ENCODE measurements at regions not wholly inside any gene's neighbourhood (a gene's known extent, or its start where the extent isn't known, plus 50 kb on each side); places are given as distances from the start of the nearest gene placed in this dataset.

DNA sequence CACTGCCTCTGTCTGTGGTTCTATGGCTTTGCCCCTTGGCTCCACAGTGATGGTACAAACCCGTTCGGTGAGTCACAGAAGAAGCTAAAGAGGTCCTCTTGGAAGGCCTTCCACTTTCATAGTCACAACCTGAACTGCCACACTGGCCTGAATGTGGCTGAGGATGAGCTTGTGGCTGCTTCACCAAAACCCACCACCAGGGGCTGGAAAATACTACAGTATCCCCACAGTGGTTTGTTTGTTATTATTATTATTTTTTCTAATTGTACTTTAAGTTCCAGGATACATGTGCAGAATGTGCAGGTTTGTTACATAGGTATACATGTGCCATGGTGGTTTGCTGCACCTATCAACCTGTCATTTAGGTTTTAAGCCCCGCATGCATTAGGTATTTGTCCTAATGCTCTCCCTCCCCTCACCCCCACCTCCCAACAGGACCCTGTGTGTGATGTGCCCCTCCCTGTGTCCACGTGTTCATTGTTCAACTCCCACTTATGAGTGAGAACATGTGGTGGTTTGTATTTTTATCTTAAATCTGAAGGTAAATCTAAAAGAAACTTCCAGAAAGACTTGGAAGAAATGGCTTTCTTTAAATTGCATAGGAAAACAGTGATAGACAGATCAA lies 160.8 kb upstream of the NPSR1 start:
- Histone ChIP-seq H2BK120ac (ENCODE audit: low read depth, low read length) (no peak overlapping the region), H3K4me1 (ENCODE audit: control insufficient read depth, insufficient read depth, low read length) (no peaks in the 10 kb centered on the region), H2AK9ac (replicated peaks; ENCODE audit: low read depth, low read length, poor library complexity) (no peak overlapping the region), H3K4ac (ENCODE audit: low read depth, low read length) (no peak overlapping the region), H2AFZ (replicated peaks; ENCODE audit: low read length, poor library complexity) (no peak overlapping the region), H3K56ac (ENCODE audit: extremely low read depth, insufficient read depth, low read length) (no peak overlapping the region), H3K79me1 (ENCODE audit: low read depth in 1 of 2, low read length in 2 of 2) (no peaks in the 10 kb centered on the region), H3K18ac (ENCODE audit: low read depth, low read length) (no peak overlapping the region), H3K9ac (ENCODE audit: low read depth, low read length) (no peak overlapping the region), H2BK15ac (ENCODE audit: low read depth, low read length) (no peak overlapping the region), H4K91ac (ENCODE audit: insufficient read depth, low read depth, low read length) (no peak overlapping the region), H4K8ac (ENCODE audit: low read depth in 2 of 2, low read length in 2 of 2) (no peak overlapping the region), H3K9me1 (ENCODE audit: insufficient read depth, low read length) (no peaks in the 10 kb centered on the region), H3K4me2 (ENCODE audit: low read depth, low read length) (no peak overlapping the region), H2AK5ac (ENCODE audit: low read depth, low read length) (no peak overlapping the region), H2BK5ac (ENCODE audit: low read depth, low read length, poor library complexity, severe bottlenecking) (no peak overlapping the region), H3K23ac (ENCODE audit: low read depth, low read length) (no peak overlapping the region), H4K5ac (ENCODE audit: low read depth, low read length) (no peak overlapping the region), H3K4me3 (ENCODE audit: insufficient read depth, low read depth, low read length) (no peak overlapping the region), H3K9me3 (ENCODE audit: control insufficient read depth, insufficient read depth, low read length) (peaks cover 2% of the 10 kb centered on the region; the same call in 1 of the 2 replicates), H2BK20ac (ENCODE audit: low read depth, low read length) (no peak overlapping the region), H3K36me3 (ENCODE audit: control insufficient read depth, insufficient read depth, low read length) (no peaks in the 10 kb centered on the region), H3K14ac (replicated peaks; ENCODE audit: low read depth, low read length) (no peak overlapping the region), H3K27me3 (ENCODE audit: control insufficient read depth, insufficient read depth, low read length) (no peaks in the 10 kb centered on the region), H3K27ac (ENCODE audit: insufficient read depth, low read length) (no peak overlapping the region), H4K20me1 (ENCODE audit: insufficient read depth, low read length) (no peaks in the 10 kb centered on the region)
- in situ Hi-C loops (cut with MboI; ENCODE audit: low sequenced_read_pairs), result no loop called here
- POLR2A ChIA-PET (ENCODE audit: unreplicated experiment), result no interaction called here
- CTCF ChIA-PET, result no interaction called here
- BruUV-seq (replicated peaks), result no TSS peak
- intact Hi-C loops (cut with micrococcal nuclease), result no loop called here
- ATAC-seq (ENCODE audit: low read depth) (no peak), DNase-seq (no peak)
- dilution Hi-C loops (cut with HindIII; ENCODE audit: low sequenced_read_pairs, unreplicated experiment), result no loop called here
- no CpG with 5 or more reads among the region's 4 CpGs for WGBS, 2 experiments (ENCODE audit: extremely low coverage in 2 of 2, insufficient read length in 1 of 2)
- TF ChIP-seq RAD21 (IDR thresholded peaks at IDR 0.05; ENCODE audit: low read length) (no peak), CHD1 (IDR thresholded peaks at IDR 0.05; ENCODE audit: low read depth, low read length) (no peak), SMC3 (IDR thresholded peaks at IDR 0.05; ENCODE audit: low read depth, low read length) (no peak), MXI1 (IDR thresholded peaks at IDR 0.05; ENCODE audit: borderline replicate concordance, low read depth, low read length) (no peak), FOS (IDR thresholded peaks at IDR 0.05; ENCODE audit: low read depth, low read length) (no peak)
- TF ChIP-seq, protein P1, sequence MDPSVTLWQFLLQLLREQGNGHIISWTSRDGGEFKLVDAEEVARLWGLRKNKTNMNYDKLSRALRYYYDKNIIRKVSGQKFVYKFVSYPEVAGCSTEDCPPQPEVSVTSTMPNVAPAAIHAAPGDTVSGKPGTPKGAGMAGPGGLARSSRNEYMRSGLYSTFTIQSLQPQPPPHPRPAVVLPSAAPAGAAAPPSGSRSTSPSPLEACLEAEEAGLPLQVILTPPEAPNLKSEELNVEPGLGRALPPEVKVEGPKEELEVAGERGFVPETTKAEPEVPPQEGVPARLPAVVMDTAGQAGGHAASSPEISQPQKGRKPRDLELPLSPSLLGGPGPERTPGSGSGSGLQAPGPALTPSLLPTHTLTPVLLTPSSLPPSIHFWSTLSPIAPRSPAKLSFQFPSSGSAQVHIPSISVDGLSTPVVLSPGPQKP (IDR thresholded peaks at IDR 0.05; ENCODE audit: borderline replicate concordance, low read depth, low read length), result no peak

All from IMR-90 (cell line).